Esophagus muscularis mucosa (tissue), 3 donors: ENCODE measurements at regions not wholly inside any gene's neighbourhood (a gene's known extent, or its start where the extent isn't known, plus 50 kb on each side); places are given as distances from the start of the nearest gene placed in this dataset.

Experiments used
- POLR2AphosphoS5 ChIP-seq, 2 donors: sonication (generic); formaldehyde crosslinking; IDR thresholded peaks; one replicate each; pipeline ENCODE4 v1.6.1; 2017; ENCODE audit warnings: antibody characterized with exemption in 2 of 2
- TF ChIP-seq, protein P1 (sequence below), 3 experiments: fragments of 200-600 bp in 2 of 3; fragments of 450-650 bp in 1 of 3; sonication (generic) in 2 of 3; IDR thresholded peaks; one replicate each; pipeline ENCODE4 v1.5.1; 2017 to 2019; ENCODE audit warnings: antibody characterized with exemption in 3 of 3, mild to moderate bottlenecking in 2 of 3, moderate library complexity in 1 of 3

DNA sequence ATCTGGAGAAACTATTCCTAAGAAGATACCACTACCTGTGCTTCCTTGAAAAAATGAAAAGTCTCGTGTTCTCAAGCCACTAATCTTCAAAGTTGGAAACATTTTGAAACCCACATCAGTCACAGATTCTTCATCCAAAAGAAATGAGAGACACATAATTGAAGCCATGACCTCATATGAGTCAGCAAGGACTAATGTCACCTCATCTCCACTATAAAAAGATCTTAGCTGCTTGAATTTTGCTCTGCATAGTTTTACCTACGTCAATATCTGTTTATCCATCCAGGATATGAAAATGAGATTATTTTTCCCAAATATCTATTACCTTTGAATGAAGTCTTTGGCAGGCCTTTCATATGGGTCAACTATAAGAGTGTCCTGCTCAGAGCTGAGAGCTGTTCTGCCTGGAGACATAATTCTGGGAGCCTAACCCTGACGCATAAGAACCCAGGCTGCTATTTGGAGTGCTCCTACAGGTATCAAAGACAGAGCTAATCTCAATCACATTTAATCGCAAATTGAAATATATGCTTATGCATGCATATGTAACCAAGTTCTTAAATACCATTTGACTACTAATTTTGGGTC is 312.5 kb upstream of the PKN2 start:
- TF ChIP-seq POLR2AphosphoS5 (IDR thresholded peaks at IDR 0.05), result no peak
- TF ChIP-seq, protein P1, sequence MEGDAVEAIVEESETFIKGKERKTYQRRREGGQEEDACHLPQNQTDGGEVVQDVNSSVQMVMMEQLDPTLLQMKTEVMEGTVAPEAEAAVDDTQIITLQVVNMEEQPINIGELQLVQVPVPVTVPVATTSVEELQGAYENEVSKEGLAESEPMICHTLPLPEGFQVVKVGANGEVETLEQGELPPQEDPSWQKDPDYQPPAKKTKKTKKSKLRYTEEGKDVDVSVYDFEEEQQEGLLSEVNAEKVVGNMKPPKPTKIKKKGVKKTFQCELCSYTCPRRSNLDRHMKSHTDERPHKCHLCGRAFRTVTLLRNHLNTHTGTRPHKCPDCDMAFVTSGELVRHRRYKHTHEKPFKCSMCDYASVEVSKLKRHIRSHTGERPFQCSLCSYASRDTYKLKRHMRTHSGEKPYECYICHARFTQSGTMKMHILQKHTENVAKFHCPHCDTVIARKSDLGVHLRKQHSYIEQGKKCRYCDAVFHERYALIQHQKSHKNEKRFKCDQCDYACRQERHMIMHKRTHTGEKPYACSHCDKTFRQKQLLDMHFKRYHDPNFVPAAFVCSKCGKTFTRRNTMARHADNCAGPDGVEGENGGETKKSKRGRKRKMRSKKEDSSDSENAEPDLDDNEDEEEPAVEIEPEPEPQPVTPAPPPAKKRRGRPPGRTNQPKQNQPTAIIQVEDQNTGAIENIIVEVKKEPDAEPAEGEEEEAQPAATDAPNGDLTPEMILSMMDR (IDR thresholded peaks at IDR 0.05), result no peak
